Dermis blood vessel endothelial cell (primary cell): ENCODE measurements at regions not wholly inside any gene's neighbourhood (a gene's known extent, or its start where the extent isn't known, plus 50 kb on each side); places are given as distances from the start of the nearest gene placed in this dataset.
"Not testable (repeated sequence)": the region's sequence is repeated elsewhere in the genome, so short reads cannot be mapped to it uniquely, and the experiment has no call there.

ENCODE experiments used
- DNase-seq: peaks from one replicate; pipeline ENCODE4 v3.0.0; 2010

DNA sequence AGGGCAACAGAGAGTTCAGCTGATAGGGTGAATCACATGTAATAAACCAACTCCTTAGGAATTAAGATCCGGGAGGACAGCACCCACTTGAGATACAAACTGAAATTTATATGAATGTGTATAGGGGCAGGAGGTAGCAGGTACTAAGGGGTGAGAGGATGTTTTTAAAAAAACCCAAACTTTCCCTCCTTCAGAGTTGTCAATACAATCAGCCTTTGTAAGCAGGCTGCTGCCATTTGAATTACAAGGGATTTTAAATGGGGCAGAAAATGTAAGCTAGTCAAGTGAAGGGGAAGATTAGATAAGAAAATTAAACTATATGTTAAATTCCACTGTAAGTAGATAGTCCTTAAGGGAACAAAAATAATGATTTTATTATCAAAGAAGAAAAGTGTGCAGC lies 1239.7 kb upstream of the CELF4 start:
- DNase-seq = no peak

DNA sequence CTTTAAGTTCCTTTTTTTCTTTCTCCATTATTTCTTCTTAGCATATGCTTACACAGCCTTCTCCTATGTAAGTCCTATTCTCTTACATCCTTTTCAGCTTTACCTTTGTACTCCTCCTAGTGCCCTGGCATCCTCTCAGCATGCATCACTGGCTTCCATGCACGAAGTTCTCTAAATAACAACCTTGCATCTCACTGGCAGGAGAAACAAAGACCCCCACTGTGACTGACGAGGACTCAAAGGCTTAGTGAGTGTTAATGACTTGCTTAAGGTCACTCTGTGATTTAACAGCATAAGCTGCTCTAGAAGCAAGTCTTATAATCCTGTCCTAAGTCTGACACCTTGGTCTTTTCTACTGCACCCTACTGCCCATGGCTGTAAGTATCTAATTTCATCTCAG lies 1236.0 kb upstream of the CELF4 start:
- DNase-seq = no peak

DNA sequence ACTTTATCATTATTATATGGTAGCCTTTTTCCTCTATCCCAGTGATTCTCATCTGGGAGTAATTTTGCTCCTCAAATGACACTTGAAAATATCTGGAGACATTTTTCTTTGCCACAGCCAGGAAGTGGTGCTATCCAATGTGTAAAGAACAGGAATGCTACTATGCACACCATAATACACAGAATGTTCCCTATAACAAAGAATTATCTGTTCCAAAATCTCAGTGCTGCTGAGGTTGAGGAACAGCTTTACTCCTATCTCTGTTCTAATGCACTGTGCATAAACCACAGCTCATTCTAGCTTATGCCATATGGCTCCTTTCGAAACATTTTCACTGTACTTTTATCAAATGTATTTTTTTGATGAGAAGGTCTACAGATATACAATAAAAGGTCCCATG lies 1231.2 kb upstream of the CELF4 start:
- no peak for DNase-seq

DNA sequence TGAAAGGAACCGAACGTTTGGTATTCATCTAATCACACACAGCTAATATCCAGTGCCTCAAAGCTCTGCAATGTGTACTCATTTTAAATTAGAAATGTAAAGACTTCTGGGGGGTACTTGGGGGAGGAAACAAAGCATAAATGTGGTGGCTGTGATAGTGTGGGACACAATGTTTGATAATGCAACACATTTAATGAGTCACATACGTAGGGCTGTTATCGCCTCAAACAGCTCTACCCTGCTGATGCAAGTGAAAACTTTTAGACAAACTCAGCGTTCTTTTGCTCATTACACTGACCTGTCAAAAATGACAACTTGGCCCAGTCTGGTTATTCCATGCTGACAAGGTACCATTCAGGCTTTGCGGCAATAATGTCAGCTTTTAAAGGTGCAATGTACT lies 1227.1 kb upstream of the CELF4 start:
- DNase-seq = no peak

DNA sequence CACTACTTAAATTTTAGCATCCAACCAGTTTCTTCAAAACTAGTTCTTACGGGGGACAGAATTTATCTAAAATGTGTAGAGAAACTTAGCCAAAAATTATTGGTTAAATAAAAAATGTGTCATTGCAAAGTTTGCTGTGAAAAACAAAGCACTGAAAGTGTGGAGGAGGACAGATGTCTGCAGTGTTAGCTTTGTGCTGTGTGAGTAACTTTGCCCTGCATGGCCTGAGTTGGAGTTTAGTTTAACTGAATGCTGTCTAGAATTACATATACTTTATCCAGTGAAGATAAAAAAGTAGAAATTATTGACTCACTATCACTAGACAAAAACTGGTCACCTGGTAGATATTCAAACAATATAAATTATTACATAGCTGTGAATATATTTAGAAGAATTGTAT lies 1225.2 kb upstream of the CELF4 start:
- no peak for DNase-seq

DNA sequence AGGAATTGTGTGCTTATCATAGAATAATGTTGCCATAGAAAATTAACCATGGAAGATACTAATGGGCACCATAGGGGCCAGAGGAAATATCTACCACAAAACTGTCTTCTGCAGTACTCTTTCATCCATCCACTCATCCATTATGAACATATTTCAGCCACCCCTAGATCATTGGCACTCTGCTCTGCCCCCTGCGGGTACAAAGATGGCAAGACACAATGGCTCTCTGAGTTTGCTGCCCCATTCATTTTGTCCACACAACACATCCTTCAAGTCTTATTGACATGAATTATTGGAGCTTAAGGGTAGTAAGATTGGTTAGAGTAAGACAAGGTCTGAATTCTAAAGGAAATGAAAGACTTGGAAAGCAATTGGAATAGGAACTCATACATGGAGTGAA lies 1224.7 kb upstream of the CELF4 start:
- DNase-seq = no peak

DNA sequence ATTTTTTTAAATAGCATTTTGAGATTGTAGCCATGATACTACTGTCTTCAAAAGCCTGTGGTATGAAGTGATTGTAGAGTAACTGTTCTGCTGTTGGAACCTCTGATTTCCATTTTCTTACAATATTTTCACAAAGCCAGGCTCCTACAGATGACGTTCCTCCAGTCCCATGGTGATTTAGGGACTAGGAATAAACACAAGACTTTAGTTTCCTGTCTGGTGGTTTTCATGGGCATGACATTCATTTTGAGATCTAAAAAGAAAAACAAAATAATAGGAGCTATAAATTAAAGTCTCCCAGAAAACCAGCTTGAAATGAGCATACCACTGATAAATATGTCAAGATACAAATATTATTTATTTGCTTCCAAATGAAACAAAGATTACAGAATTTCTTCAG lies 1223.5 kb upstream of the CELF4 start:
- no peak for DNase-seq

DNA sequence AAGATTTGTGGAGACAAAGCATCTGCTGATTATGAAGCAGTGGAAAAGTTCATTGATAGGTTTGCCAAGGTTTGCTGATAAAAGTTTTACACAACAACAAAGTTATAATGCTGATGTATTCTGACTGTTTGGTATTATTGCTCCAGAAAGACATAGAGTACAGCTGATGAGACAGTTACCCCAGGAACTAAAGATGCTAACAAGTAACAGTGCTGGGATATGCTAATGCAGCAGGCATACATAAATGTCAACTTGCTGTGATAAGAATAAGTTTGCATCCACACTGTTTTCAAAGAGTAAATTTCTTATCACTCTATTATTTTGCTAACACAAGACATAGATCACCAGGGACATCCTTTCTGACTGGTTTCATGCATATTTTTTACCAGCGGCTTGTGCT lies 1221.3 kb upstream of the CELF4 start:
- DNase-seq = no peak

DNA sequence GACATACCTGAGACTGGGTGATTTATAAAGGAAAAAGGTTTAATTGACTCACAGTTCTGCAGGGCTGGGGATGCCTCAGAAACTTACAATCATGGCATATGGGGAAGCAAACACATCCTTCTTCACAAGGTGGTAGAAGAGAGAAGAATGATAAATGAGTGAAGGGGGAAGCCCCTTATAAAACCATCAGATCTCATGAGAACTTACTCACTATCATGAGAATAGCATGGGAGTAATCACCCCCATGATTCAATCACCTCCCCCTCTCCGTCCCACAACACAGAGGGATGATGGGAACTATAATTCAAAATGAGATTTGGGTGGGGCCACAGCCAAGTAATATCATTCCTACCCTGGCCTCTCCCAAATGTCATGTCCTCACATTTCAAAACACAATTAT lies 1206.0 kb upstream of the CELF4 start:
- not testable (repeated sequence) for DNase-seq

DNA sequence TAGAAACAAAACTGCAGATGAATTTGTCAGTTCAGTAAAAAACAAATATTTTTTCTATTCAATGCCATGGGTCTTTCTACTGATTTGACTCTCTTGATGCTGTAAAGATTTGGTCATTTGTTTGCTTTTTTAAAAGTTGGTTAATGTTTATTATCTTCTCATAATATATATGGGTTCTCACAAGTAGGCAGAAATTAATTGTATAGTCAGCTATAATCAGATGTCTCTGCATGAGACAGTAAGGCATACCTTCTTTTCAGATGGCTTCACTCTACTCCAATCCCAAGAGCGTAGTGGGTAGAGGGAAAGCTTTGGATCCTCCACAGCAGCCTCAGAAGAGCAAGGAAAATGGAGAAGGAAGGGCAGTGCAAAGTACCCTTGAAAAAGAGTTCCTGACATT lies 1202.9 kb upstream of the CELF4 start:
- DNase-seq = no peak

DNA sequence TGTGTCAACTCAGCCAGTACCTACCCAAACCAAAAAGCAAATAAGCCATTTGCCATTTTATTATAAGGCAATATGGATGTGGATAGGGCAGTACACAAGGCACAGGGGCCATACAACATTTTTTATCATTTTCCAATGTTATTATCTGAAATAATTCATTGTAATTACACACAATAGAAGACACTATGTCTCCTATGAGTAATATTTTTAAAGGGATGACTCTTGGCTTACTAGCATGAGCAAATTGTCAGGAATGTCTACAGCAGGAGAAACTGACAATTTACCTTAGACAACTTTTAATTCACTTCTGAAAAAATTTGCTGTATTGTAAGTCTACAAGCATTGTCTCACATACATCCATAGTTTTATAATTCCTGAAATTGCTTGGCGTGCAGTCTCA lies 1193.9 kb upstream of the CELF4 start:
- DNase-seq = no peak

DNA sequence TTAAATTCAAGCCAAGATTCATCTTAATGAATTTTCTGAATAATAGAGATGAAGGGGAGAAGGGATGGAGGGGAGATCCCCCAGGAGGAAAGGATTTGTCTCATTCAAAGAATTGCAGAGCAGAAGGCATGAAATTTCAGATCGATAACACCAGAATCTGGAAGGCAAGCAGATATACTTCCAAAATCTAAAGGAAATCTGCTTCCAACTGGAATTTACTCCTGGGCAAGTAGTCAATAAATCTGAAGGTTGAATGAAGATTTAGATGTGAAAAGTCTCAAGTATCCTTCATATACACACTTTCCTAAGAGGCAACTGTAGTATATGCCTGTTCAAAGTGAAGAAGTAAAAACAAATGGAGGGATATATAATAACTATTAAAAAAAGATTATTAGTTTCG lies 1190.8 kb upstream of the CELF4 start:
- DNase-seq = no peak

DNA sequence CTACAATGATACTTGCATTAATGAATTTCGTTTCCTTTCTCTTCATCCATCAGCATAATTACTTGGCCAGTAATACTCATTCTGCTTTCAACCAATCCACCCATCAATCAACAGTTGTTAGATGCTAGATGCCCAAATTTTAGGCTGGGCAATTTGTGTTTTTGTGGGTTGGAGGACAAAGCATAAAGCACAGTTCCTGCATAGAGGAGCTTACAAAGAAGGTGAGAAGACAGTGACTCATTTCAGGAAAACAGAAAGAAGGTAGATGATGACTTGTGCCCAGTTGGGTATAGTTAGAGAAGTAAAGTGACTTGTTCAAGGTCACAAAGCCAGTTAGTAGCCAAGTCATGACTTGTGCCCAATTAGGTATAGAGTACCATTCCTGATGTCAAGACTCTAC lies 1186.8 kb upstream of the CELF4 start:
- no peak for DNase-seq

DNA sequence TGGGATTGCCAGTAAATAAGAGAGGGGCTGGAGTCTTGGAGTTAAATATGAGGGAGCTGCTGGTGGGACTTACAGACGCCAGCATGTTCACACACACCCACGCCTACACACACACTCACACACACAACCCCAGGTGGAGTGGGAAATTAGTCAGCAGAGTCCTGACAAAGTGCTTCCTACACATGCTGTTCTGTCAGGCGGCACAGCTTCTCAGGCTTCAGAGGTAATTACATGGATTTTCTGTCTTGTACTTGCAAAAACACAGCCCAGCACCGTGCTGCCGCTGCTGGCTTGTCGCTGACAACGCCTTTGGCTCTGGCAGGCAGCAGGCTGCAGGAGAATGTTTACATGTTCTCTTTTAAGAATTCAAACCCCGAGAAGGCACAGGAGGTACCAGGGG lies 1186.3 kb upstream of the CELF4 start:
- DNase-seq = no peak

DNA sequence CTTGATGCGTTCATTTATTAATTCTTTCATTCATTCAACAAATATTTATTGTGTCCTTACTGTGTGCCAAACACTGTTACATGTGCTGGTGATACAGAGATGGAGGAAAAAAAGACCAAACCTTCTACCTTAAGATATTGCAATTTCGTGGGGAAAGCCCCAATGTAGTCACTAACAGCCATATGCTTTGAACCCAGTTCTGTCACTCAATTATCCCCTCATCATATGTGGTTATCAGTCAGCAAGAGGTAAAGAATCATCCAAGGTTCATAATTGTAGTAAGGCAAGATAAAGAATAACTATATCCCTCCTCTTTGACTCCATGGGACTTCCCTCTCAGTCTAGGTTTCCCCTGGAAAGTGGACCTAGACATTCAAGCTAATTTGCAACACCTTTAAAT lies 1185.6 kb upstream of the CELF4 start:
- DNase-seq = no peak

DNA sequence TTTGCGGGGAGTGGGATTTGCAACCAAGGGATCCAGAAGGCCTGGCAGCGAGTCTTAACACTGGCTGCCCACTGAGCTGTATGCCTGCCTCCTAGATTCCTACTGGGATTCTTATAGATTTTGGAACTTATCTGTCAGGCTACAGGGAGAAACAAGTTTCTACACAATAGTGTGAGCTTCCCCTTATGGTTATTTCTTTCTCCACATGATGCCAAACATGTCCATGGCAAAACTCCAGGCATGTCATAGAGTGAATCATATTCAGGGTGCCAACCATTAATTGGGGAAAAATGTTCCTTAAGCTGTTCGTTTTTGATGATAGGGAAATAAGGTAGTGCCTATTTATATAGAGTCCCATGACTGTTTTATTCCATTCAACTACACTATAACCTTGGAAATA lies 1185.2 kb upstream of the CELF4 start:
- DNase-seq = no peak

DNA sequence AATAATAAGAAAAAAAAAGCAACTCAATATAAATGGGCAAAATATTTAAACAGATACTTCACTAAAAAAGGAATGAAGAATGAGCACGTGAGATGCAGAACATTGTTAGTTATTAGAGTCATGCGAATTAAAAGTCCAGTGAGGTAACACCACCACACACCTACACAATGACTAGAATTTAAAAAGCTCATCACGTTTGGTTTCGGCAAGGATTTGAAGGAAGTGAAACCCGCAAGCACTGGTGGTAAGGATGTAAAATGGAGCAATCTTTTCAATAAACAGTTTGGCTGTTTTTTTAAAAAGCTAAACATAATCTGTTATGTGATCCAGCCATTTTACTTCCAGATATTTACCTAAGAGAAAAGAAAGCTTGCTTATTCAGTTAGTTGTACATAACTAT lies 1181.6 kb upstream of the CELF4 start:
- no peak for DNase-seq

DNA sequence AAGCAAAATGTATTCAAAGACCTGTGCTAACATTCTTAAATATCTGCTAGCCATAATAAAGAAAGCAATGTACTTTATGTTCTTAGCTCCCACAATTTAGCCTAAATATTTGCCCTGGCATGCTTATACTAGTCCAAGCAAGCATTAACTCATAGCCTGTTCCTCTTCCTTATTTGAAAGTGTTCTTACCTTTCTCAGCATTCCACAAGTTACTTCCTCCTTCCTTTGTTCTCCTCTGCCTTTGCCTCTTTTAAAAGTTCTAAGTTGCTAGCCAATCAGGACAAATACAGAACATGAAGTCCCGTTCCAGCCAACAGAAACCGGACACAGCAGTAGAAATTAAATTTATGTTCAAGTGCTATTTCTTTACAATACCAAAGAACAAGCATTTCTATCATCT lies 1154.6 kb upstream of the CELF4 start:
- not testable (repeated sequence) for DNase-seq

DNA sequence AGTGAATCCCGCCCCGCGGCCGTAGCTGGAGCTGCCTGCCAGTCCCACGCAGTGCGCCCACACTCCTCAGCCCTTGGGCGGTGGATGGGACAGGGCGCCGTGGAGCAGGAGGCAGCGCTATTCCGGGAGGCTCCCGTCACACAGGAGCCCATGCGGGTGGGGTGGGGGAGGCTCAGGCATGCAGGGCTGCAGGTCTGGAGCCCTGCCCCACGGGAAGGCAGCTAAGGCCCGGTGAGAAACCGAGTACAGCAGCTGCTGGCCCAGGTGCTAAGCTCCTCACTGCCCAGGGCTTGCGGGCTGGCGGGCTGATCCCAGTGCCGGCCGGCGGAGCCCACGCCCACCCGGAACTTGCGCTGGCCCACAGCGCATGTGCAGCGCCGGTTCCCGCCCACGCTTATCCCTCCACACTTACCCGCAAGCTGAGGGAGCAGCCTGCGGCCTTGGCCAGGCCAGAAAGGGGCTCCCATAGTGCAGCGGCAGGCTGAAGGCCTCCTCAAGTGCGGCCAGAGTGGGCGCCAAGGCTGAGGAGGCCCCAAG lies 1152.8 kb upstream of the CELF4 start:
- DNase-seq = no peak

DNA sequence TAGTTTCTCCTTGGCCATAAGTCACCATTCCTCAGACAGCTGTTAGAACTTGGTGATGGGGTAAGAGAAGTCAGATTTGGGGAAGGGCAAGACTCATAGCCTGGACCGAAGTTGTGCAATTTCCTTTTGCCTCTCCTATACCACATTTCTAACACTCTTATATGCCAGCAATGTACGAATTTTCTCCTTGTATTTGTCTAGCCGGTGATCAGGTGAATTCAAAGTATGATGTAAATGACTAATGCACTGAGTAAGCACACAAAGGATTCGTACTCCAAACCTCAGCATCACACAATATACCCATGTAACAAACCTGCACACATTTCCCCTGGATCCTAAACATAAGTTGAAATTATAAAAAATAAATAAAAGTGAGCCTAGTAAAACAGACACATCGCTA lies 1143.5 kb upstream of the CELF4 start:
- DNase-seq = no peak

DNA sequence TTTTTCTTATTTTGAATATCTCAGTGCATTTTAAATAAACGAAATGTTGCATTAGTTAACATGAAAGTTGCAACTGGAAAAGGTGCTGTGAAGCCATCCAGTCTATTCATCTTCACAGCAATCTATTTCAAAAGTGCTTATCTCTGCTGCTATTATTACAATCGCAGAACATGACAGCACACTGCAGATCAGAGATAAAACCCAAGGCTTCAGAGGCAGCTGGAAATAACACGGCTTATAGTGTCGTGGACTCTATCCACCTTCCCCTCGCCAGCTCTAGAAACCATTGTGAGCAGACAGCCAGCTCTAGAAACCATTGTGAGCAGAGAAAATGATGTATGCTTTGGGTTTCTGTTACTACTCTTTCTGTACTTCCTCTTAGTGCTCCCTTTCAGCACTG lies 1140.8 kb upstream of the CELF4 start:
- no peak for DNase-seq

DNA sequence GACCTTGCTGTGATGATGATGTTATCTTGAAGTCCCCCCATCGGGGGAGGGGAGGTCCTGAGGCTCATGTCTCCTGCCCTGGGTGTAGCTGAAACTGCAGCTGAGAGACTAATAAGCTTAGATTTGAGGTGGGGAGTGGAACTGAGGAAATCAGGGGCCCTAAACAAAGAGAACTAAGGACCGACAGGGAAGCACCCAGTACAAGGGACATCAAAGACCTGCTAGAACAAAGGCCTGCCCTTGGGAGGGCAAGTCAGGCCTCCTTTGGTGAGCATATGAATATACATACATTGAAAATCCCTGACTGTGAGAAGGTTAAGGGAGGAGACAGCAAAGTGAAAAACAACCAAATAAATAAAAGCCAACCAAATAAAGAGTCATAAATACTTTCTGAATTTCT lies 1132.5 kb upstream of the CELF4 start:
- no peak for DNase-seq

DNA sequence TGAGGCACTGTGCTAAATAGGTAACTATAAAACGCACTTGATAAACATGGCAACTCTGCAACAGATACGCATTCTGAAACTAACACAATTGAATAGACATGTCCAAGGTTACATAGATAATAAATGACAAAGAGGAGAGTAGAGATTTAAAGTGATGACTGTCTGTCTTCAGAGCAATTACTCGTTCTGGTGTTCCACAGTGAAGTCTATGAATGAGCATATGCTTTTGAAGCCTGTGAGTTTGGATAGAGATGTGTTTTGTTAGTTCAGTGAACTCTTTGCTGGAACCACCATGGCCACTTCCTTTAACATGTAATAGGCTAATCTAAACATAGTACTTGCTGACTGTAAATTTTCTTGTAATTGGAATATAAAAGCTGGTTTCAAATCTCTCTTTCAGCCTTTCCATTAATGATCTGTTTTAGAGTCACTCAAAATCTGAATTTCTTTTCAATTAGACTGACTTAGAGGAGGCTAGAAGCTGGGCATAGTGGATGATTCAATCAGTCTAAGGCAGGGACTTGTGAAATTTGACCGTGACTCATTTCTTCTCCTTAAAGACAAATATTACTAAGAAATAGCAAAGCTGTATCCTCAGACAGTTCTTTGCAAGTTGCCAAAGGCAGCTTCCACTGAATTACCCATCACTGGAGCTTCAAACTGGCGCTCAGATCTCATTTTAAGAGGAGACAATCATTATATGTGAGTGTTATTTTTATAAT lies 1130.1 kb upstream of the CELF4 start:
- no peak for DNase-seq

DNA sequence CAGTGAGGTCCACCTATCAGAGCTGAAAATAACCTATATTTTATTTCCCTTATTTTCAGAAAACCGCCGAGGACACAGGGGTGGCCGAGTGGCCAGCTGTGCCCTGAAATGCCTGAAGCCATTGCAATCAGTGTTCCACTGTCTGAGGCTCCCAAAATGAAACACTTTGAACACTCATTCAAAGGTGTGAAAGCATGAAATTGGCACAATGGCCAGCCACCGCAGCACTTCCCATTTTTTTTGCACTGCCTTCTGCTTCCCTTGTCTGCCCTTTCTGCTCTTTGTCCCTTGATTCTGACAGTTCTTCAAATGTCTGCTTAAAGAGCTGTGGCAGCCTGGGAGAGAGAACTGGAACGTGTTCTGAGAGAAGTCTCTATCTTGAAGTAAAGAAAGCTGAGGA lies 1127.5 kb upstream of the CELF4 start:
- no peak for DNase-seq

DNA sequence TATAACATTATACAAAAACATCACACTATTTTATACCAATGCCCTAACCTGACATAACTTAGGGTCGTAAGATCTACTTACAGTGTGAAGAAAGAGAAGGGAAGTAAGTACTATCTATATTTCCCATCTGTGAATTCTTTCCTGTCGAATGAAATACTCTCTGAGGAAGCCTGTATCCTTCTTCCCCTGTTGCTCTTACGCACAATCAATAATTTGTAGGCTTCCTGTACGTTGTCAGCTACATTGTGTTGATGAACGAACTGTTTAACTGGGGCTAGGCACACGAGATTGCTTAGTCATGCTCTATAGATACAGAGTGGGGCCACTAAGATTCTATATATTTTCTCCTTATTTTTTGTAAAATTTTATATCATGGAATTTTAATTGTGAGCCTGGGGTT lies 1125.0 kb upstream of the CELF4 start:
- no peak for DNase-seq
